ENCODE measurements at regions not wholly inside any gene's neighbourhood (a gene's known extent, or its start where the extent isn't known, plus 50 kb on each side); places are given as distances from the start of the nearest gene placed in this dataset.

DNA sequence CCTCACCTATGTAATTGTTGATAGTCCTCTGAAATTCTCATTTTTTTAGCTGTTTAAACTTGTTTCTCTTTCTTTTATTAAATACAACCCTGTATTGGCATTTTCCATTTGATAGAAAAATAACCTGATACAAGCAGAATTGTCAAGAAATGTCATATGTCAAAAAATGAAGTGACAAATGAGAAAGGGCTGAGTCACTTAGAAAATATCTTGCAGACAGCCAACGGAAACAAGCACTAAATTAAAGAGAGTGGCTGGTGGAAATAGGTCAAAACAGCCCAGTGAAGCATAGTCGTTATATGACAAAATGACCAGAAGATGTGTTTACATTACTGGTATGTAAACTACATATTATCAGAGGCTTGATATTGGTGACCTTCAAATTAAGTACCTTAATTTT lies 484.4 kb downstream of the PLA2G4A start:
- no peak for DNase-seq

DNA sequence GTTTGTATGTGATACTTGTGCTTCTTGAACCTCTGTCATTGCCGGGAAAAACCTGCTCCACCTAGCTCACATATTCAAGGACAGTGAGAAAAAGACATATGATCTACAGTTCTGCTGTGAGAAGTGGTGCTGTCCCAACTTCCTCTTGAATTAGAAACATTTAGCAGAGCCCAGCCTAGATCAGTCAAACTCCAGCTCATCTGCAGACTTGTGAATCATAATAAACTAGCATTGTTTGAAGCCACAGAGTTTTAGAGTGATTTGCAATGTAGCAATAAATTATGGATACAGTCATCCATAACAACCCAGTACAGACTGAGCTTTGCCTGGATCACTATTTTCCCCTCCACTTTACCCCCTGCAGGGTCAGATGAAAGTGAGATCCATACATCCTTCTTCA lies 497.8 kb downstream of the PLA2G4A start:
- no peak for DNase-seq

DNA sequence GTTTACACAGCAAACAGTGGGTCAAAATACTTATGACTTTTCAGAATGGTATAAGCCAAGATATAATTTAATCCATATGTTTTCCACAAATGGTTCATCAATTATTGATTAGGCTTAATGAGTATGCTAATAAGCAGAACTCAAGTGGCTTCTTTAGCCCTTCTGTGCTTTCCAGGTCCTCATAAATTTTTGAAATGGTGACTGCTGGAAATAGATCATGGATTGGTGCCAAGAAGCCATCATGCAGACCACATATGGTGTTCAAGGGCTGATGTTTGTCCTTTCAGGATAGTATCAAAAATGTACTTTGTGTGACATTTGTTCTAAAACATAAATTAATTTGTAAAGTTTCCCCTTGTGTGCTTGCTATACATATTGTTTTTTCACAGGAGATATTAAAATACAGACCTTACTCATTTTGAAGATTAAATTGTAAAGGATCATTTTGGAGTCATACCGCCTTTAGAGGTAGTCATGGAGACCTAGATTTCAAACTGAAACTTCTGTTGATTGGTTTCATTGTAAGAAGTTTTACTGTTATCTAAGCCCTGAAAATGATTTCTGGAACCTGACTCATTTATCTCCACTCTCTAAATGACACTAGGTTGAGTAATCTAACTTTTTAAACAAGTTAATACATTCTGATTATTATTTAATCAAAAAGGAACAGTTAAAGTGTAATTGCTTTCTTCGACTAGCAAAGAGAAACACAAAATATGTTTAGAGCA lies 507.9 kb downstream of the PLA2G4A start:
- no peak for DNase-seq

DNA sequence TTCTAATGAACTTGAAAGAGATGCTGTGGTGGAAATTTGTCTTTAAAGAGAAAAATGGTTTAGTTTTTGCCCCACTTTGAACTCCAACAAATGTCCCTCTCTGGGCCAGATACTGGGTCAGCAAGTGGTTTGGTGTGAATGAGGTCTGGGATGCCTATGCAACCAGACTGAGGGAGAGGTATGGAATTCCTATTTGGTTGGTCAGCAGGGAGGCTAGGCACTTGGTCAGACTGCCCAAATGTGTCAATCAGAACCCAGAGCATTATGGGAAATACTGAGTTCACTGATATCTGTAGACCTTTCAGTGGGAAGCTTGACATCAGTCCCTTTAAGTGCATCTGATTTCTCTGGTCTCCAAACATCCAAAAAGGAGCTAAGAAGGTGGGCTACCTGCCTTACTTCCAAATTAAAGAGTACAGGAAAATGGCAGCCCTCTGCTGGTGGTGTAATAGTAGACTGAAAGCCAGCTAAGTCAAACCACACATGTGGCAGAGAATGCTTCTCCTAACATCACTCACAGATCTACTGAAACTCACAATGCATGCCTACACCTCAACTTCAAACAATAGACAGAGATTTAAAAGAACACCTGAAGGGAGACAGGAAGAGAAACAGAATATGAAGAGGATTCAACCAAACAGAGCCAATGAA lies 510.1 kb downstream of the PLA2G4A start:
- DNase-seq = no peak

DNA sequence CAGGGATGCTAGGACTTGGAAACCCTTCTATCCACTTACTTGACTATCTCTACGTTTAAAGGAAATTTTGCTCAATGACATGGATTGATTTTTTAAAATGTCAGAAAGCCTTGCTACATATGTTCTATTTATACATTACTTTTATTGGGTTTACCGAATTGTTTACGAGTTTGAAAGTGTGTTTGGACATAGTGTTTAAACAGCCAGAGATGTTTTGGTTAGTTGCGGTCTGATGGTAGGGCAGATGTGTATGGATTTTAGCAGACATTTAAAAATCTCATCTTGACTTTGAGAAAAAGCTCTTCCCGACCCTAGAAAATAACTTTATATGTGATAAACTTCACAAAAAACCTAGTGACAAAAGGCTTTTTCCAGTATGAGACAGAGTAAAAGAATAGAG lies 513.7 kb downstream of the PLA2G4A start:
- no peak for DNase-seq

DNA sequence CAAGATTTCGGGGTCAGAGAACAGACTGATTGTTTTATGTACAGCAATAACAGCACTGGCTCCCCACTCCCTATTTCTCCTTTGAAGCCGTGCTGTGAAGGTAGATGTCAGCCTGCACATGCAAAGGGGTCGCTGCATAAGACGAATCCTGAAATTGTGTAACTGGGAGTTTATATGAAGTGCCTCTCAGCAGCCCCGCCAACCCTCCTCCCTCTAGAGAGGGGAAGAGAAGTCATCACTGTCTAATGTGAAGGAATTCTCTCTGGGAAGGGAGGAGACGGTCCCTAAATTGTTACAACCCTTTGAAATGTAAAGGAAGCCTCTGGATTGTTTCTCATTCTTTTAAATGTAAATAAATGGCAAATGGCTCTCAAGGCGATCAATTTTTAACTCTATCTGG lies 545.3 kb downstream of the PLA2G4A start:
- DNase-seq = no peak

DNA sequence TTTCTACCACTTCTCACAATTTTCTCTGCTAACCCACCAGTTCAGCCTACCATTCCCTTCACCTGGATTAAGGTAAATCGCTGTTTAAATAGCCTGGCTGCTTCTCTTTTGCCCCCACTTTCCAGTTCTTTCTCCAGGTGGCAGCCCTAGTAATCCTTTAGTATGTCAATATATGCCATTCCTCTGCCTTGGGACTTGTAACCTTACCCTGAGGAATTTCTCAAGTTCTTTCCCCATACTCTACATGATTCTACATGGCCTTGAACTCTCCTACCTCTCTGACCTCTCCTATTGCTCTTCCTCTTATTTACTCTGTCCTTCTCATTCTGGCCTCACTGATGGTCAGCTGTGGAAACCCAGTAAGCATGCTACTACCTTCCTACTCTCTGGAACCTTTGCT lies 546.0 kb downstream of the PLA2G4A start:
- DNase-seq = no peak

DNA sequence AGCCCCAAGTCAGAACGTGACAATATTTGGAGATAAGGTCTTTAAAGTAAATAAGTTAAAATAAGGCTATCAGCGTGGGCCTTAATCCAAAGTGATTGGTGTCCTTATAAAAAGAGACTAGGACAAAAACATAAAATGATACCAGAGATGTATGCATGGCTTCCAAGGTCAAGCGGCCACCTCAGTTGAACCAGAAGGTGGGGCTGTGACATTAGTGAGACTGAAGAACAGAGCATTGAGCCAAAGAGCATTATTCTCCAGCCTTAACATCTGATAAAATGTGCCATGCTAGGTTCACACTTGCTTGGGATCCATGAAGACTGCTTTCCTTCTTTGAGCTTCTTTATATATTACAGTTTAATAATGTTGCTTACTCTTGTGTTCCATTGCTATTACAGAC lies 554.6 kb downstream of the PLA2G4A start:
- no peak for DNase-seq

DNA sequence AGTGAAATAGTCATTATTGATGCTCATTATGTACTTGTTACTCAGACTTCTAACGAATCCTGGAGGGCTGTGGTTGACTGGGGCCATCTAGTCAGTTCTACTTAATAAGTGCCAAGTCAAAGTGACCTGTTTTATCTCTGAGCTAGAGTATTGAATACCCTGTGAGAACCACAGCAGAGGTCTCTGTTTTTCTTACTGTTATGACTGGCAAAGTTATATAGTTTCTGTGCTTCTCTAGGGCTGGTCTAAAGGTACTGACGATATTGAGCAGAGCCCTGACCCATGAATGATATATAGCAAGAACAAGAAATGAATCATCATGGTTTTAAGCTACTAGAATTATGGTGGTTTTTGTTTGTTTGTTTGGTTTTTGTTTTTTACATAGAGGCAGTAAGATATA lies 555.8 kb downstream of the PLA2G4A start:
- DNase-seq = no peak

DNA sequence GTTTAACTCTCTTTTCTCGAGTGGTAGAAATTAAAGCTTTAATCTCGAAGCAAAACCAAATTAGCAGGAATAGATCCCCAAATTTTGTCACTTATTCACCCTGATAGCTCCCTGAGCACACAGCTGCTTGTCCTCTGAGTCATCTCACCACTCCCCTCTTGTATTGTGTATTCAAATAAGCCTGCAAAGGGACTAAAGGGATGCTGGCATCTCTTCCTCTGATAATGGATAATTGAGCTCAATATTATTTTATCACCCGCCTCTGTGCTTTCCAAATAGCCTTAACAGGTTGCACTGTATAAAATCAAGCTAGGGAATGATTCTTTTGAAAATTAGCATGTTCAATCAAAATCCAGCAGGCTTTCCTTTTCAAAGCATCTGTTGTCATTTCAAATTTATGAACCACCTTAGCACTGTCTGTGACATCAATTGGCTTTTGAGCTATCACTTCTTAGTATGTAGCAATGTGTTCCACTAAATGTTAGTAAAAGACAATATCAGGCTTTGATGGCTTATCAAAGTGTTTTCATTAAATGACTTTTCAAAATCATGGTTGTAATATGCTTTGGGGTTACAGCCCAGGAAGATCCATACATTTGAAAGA lies 561.6 kb downstream of the PLA2G4A start:
- DNase-seq = no peak

DNA sequence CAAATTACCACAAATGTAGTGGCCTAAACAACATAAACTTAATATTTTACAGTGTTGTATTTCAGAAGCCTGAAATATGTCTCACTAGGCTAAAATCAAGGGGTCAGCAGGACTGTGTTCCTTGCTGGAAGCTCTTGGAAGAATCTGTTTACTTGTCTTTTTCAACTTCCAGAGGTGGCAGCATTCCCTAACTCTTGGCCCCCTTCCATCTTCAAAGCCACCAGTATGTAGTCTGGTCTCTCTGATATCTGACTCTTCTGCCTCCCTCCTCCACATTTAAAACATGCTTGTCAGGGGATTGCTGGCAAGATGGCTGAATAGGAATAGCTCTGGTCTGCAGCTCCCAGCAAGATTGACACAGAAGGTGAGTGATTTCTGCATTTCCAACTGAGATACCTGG lies 567.5 kb downstream of the PLA2G4A start:
- no peak for DNase-seq

DNA sequence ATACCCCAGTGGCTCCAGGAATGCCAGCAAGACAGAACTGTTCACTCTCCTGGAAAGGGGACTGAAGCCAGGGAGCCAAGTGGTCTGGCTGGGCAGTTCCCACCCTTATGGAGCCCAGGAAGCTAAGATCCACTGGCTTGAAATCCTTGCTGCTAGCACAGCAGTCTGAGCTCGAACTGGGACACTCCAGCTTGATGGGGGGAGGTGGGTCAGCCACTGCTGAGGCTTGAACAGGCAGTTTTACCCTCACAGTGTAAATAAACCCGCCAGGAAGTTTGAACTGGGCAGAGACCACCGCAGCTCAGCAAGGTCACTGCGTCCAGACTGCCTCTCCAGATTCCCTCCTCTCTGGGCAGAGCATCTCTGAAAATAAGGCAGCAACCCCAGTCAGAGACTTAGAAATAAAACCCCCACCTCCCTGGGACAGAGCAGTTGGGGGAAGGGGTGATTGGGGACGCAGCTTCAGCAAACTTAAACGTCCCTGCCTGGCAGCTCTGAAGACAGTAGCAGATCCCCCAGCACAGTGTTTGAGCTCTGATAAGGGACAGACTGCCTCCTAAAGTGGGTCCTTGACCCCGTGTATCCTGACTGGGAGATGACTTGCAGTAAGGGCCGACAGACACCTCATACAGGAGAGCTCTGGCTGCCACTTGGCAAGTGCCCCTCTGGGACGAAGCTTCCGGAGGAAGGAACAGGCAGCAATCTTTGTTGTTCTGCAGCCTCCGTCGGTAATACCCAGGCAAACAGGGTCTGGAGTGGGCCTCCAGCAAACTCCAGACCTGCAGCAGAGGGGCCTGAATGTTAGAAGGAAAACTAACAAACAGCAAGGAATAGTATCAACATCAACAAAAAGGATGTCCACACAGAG lies 568.4 kb downstream of the PLA2G4A start:
- DNase-seq = no peak

DNA sequence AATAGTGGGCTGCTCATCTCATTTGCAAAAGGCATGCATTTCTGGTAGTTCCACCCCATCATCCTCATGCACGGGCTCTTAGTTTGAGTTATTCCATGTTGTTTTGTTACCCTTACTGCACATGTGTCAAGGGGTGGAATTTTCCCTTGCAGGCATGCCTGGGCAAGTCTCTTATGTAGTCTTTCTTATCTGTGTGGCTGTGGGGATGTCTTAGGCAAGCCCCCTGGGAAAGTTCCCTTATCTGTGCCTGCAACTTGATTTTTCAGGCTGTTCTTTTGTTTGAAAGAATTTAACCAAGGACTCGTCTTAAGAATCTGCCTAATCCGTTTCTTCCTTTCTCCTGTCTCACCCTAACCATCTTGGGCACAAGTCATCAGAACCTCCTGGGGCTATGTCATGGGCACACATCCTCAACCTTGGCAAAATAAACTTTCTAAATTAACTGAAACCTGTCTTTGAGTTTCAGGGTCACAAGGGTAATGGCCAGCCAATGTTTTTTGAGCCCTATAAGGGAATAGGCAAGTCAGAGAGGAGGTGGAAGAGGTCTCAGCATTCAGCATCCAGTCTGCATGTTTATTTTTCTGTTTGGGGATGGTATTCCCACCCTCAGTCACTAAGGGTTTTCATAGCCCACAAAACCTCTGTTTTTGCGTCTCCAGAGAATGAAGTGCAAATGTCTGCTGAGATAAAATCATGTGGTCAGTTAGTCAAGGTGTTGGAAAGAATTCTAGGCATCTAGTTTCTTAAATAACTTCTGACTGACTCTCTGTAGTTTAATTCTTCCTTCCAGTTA lies 579.7 kb downstream of the PLA2G4A start:
- DNase-seq = no peak

DNA sequence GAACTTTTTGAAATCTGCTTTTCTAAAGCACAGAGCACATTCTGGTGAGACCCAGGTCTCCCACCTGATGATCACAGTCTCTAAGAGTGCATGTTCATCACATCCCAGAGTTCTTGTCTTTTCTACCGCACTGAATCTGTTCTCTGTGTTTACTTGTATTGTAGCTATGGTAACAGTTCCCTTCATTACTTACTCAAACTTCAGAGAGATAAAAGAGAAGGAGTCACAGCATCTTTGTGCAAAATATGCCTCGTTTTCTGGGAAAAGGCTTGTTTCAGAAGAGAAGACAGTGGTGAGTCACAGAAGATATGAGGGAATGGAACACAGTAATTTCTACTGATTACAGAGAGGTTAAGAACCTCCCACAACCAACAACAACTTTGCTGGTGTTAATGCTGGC lies 580.6 kb downstream of the PLA2G4A start:
- no peak for DNase-seq

DNA sequence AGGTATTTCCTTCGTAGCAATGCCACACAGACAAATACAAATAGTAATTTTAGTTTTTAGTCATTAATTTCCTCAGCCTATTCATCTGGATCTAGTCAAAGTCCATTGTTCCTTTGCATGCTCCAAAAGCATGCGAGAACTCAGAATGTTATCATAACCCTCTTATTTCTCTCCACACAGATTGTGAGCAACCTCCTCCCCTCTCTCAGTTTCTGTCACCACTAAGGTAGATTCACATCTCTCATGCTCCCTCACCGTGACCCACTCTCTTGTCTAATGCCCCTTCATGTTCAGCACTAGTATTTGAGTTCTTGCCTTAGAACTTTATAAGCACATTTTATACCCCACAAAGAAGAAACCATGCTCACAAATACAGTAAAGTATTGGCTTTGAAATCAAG lies 582.4 kb downstream of the PLA2G4A start:
- no peak for DNase-seq

DNA sequence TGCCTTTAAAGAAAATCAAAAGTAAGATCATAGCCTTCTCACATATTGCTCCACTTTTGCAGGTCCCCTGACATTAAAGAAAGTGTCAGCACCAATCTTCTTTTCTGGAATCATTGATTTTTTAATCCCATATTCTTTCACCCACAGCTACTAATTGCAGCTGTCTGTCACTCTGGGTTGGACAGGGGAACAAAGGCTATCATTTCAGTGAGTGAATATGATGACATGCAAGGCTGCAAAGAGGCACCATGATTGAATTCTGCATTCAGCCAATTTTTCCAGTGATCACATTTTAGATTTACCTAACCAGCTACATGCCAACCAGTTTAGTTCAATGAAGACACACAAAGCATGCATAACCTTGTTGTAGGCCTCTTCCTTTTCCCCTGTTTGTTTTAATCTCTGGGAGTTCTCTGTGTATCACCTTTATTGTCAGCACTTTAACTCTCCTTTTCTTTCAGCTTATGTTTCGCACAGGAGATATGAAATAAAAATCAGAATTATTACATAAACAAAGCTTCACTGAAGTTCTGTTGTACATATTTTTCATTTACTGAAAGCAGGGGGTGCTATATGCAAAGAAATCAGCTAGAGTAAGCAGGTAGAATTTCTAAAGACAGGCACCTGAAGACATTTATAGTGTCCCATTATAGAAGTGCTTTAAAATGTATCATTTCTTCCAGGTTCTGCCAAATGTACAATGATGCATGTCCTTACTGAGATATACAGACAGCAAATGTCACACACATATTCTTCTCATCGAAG lies 584.8 kb downstream of the PLA2G4A start:
- no peak for DNase-seq

DNA sequence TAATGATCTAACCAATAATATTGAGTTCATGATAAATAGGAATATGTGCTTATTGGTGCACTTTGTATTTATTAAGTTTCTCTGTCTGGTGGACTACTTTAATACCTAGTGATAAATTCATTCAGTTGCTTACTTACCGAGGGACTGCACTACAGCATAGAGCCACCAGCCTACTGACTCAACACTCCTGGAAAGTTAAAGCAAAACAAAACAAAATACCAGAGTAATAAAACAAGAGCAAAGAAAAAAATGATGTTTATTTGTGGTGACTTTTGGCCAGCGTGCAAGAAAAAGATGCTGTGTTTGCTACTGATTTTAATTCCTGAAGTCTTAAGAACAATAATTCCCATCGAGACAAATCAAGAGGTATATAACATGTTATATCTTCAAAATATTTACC lies 586.3 kb downstream of the PLA2G4A start:
- no peak for DNase-seq

DNA sequence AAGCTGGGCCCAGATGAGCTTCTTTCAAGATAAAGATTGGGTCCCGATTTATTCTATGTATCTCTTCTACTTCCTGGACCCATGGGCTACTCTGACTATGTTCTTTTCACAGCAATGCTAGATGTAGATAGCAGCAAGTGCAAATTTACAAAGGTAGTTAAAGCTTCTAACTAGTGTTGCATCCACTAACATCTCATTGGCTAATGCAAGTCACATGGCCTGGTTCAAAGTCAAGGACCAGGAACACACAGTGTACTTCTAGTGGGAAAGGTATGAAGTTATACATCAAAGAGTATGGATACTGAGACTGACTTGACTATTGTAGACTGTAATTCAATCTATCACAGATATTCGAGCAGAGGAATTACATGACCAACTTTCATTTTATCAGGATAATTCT lies 588.8 kb downstream of the PLA2G4A start:
- no peak for DNase-seq

DNA sequence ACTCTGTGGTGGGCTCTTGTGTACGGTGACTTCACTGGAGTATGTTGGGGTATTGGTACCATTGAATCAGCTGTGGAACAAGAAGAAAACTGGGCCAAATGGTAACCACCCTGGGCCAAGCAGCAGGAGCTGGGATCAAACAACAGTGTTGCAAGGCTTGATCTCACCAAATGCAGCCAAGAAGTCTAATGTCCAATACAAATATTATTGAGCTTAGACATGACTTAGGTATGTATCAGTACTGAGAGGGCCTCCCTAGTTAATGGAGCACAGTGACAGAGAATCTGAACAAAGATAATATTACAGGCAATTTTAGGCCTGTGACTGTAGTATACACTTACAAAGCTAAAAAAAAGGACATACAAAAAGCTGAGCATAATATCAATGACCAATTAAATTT lies 604.8 kb downstream of the PLA2G4A start:
- no peak for DNase-seq

DNA sequence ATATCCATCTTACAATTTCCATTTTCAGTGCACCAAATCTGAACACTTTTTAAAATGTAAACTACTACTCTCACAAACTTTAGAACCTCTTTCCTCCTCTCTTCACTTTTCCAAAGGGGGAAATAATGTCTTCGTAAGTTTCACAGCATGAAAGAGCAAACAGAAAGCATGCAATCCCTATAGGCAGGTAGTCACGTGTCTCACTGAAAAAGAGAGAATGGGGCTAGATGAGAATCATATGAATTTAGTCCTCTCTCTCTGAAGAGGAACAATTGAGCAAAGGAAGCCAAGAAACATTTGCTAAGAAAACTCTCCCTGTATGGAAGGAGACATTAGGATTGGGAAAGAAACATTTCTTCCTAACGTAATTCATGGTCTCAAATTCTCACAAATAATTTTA lies 613.9 kb downstream of the PLA2G4A start:
- no peak for DNase-seq

DNA sequence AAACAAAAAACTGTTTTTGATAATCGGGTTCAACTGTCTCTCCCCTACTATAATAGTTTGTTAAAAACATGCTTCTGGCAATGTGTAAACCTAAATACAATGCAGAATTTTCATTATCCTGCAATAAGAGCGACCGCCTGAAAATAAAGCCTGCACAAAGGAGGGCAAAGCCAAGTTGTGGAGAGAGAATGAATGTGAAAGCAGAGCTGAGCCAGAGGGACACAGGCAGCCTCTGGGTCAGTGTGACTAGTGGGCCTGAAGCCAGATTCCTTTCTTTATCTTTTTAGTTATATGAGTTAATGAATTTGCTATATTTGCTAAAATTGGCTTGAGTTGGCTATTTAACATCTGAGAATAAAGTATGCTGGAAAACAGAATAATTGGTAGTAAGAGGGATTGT lies 615.2 kb downstream of the PLA2G4A start:
- DNase-seq = no peak

DNA sequence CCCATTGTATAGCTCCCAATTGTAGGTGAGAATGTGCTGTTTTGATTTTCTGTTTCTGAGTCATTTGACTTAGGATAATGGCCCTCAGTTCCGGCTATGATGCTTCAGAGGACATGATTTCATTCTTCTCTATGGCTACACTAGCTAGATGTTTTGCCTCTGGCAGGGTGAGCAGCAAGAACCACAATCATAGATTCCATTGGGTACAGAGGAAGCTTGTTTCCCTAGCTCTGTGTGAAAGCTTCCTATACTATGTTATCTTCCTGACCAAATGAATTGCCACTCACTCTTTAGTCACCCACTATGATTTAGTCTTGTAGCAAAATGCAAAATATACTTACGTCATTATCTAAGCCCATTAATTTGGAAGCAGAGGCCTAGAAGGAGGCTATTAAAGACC lies 616.3 kb downstream of the PLA2G4A start:
- no peak for DNase-seq
